22Rv1 (cell line): ENCODE measurements at regions not wholly inside any gene's neighbourhood (a gene's known extent, or its start where the extent isn't known, plus 50 kb on each side); places are given as distances from the start of the nearest gene placed in this dataset.

ENCODE experiments used
- H3K27ac ChIP-seq: fragments of 450-650 bp; 2 replicates; pipeline ENCODE4 v1.5.1; 2017
- ZFX ChIP-seq: fragments of 450-650 bp; IDR thresholded peaks from 2 replicates; pipeline ENCODE4 v1.6.1; 2017; ENCODE audit warnings: antibody characterized with exemption, borderline replicate concordance
- TF ChIP-seq, protein P1 (sequence below): fragments of 450-650 bp; IDR thresholded peaks from 2 replicates; pipeline ENCODE4 v1.5.1; 2017; ENCODE audit warnings: mild to moderate bottlenecking

DNA sequence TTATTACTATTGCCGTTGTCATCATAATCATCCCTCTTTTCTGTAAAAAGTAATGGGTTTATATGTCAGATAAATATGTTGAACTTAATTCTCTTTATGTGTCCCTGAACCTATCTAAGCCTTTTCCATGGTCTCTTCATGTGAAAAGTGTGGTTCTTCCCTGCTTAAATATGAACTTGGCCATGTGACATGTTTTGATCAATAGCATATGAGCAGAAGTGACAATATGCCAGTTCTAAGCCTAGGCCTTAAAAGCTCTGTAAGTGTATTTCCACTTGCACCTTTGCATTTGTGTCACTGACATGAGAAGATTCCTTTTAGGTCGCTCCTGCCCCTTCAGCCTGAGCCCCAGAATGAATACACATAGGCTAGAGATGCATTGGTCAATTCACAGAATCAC, 188.4 kb upstream of the CCN2 start:
- TF ChIP-seq, protein P1, sequence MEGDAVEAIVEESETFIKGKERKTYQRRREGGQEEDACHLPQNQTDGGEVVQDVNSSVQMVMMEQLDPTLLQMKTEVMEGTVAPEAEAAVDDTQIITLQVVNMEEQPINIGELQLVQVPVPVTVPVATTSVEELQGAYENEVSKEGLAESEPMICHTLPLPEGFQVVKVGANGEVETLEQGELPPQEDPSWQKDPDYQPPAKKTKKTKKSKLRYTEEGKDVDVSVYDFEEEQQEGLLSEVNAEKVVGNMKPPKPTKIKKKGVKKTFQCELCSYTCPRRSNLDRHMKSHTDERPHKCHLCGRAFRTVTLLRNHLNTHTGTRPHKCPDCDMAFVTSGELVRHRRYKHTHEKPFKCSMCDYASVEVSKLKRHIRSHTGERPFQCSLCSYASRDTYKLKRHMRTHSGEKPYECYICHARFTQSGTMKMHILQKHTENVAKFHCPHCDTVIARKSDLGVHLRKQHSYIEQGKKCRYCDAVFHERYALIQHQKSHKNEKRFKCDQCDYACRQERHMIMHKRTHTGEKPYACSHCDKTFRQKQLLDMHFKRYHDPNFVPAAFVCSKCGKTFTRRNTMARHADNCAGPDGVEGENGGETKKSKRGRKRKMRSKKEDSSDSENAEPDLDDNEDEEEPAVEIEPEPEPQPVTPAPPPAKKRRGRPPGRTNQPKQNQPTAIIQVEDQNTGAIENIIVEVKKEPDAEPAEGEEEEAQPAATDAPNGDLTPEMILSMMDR = no peak
- no peak for TF ChIP-seq ZFX
- no peak overlapping the region for H3K27ac ChIP-seq

DNA sequence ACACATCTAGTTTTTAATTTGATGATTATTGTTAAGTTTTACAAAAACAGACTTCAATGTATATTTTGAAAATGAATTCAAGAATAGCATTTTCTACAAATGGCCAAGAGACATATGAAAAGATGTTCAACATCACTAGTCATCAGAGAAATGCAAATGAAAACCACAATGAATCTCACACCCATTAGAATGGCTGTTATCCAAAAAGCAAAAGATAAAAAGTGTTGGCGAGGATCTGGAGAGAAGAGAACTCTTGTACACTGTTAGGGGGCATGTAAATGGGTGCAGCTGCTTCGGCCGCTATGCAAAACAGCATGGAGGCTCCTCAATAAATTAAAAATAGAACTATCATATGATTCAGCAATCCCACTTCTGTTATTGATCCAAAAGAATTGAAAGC, 185.8 kb upstream of the CCN2 start:
- TF ChIP-seq ZFX = no peak
- TF ChIP-seq, protein P1 = no peak
- no peak overlapping the region for H3K27ac ChIP-seq

DNA sequence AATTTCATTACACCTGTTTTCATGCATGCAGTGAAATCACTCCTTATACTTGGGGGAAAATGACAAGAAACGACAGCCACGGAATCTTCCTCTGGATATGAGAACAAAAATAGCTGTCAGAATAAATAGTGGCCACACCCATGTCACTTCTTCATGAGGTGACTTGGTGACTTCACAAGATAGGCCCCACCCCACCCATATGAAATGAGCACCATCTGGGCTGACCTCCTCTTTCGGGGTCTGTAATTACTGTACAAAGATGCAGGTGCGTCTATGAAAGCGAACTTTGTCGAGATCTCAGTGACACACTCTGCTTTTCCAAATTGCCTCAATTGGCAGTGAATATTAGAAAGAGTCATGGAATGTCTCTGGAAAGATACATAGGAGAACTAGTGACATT, 184.2 kb upstream of the CCN2 start:
- no peak overlapping the region for H3K27ac ChIP-seq
- TF ChIP-seq, protein P1 = no peak
- no peak for TF ChIP-seq ZFX

DNA sequence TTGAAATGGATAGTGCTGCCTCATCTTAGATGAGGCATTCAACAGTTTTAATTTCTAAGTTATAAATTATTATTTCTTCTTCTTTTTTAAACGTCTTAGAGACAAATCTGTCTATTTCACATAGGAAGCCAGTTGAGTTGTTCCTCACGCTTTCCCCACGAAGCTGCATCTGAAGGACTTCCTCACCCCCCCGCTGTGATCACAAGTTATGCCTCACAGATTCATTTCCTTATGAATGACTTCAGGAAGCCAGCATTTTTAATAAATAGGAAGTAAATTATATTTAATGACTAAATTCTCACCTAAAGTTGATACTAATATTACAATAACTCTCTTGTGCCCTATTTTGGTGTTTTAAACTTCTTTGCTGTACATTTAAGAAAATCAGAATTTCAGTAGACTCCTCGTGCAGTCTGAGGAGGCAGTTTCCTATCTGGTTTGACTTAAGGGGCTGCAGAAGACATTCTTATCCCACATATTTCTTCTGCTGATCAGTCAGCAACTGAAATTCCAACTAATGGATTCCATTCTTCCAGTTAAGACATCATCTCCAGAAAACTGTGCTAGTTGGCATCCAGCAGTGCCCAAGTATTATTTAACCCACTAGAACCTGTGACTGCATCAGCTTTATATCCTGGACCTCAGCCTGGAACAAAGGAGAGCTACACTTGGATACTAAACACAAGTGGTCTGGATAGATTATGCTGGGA, 182.7 kb upstream of the CCN2 start:
- H3K27ac ChIP-seq = no peak overlapping the region
- no peak for TF ChIP-seq ZFX
- TF ChIP-seq, protein P1 = no peak

DNA sequence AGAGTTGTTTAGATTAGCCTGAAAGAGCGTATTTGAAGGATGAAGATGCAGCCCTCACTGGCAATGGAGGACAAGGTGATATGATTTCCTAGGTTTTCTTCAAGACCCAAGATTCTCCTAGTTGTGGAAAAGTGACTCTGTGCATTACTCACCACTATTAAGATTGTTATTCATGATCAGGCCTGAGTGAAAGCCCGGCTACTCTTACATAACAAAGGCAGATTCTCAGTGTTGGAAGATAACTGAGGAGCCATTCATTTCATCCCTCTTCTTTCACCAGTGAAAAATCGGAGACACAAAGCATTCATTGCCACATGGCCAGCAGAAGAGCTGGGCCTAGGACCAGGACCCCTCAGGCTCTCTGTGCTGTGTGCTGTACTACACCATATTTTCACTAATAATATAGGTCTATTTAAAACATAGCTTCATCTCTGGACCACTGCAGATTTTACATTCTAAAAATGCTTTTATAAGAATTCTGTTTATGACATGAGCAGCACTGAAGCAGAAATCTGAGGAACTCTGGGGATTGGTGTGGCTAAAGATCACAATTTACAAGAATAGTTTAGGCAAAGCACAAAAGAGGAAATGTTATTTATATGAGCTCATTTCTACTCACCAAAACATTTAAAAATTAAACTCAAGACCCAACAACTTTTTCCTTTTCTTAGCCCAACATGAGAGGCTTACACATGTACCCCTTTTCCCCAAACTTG, 181.9 kb upstream of the CCN2 start:
- TF ChIP-seq, protein P1 = no peak
- no peak for TF ChIP-seq ZFX
- H3K27ac ChIP-seq = no peak overlapping the region

DNA sequence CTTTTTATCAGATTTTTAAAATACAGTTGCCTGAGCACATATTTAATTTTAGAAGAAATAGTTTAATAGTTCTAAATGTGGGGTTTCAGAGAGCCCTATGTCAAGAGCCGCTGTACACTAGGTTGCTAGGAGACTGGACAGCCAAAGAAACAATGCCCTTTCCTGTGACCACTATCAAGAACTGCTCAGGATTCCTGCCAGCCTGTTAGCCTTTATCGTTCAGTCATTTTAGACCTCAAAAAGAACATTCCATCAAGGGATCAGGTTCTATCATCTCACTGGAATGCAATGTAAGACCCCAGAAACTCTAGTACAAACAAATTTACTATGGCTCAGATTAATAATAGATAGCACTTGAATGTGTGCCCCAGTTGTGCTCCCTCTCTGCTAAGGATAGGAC, 181.2 kb upstream of the CCN2 start:
- TF ChIP-seq ZFX = no peak
- TF ChIP-seq, protein P1 = no peak
- no peak overlapping the region for H3K27ac ChIP-seq

DNA sequence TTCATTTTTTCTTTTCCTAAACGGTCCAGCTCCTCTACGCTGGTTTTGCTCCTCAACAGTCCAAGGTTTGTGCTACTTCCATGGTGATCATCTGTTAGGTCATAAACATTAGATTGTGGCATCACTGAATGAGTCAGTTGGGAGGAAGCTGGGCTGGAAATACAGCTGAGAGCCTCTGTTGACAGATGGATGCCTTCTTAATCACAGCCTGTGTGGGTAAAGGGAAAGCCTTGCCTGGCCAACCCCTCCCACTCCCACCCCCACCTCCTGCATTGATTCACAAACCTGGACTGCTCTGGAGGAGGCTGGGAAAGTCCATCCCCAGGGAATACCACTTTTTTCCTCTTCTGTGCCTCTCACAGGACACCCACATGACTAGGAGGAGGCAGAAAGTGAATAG, 180.6 kb upstream of the CCN2 start:
- no peak overlapping the region for H3K27ac ChIP-seq

More for the DNA sequence above, 180.6 kb upstream of the CCN2 start:
- TF ChIP-seq, protein P1 = no peak
- TF ChIP-seq ZFX = no peak
